Neural progenitor cell (in vitro differentiated cells): ENCODE measurements at regions not wholly inside any gene's neighbourhood (a gene's known extent, or its start where the extent isn't known, plus 50 kb on each side); places are given as distances from the start of the nearest gene placed in this dataset.

Source experiments
- DNase-seq: peaks from one replicate; pipeline ENCODE4 v3.0.0-alpha.2; 2016; ENCODE audit warnings: low spot score
- H2AFZ ChIP-seq: fragments of 200-600 bp; sonication (generic); replicated peaks from 2 replicates; pipeline ENCODE4 v1.6.1; 2016; ENCODE audit warnings: antibody characterized with exemption
- H3F3A ChIP-seq: fragments of 200-600 bp; sonication (generic); 2 replicates; pipeline ENCODE4 v1.6.1; 2016; ENCODE audit warnings: antibody characterized with exemption, low read depth
- H3K27ac ChIP-seq: fragments of 200-600 bp; sonication (generic); 2 replicates; pipeline ENCODE4 v1.5.1; 2016; ENCODE audit warnings: mild to moderate bottlenecking
- H3K27me3 ChIP-seq: fragments of 200-600 bp; sonication (generic); 2 replicates; pipeline ENCODE4 v1.6.1; 2016; ENCODE audit warnings: mild to moderate bottlenecking, moderate library complexity
- H3K36me3 ChIP-seq: fragments of 200-600 bp; sonication (generic); 2 replicates; pipeline ENCODE4 v1.5.1; 2016
- H3K4me1 ChIP-seq: fragments of 200-600 bp; sonication (generic); 2 replicates; pipeline ENCODE4 v1.6.1; 2016; ENCODE audit warnings: mixed run types
- H3K4me2 ChIP-seq: fragments of 200-600 bp; sonication (generic); 2 replicates; pipeline ENCODE4 v1.6.1; 2016
- H3K4me3 ChIP-seq: fragments of 200-600 bp; sonication (generic); 2 replicates; pipeline ENCODE4 v1.5.1; 2016
- H3K79me2 ChIP-seq: fragments of 200-600 bp; sonication (generic); 2 replicates; pipeline ENCODE4 v1.6.1; 2016; ENCODE audit warnings: low read depth
- H3K9ac ChIP-seq: fragments of 200-600 bp; sonication (generic); 2 replicates; pipeline ENCODE4 v1.6.1; 2016
- H3K9me3 ChIP-seq: fragments of 200-600 bp; sonication (generic); 2 replicates; pipeline ENCODE4 v1.5.1; 2016; ENCODE audit warnings: low read depth
- H4K20me1 ChIP-seq: fragments of 200-600 bp; sonication (generic); 2 replicates; pipeline ENCODE4 v1.6.1; 2016; ENCODE audit warnings: low read depth
- H3K27ac Mint-ChIP-seq: 3 replicates; pipeline ENCODE4 v1.8.0; 2021; ENCODE audit warnings: mixed read lengths
- H3K27me3 Mint-ChIP-seq: 2 replicates; pipeline ENCODE4 v1.8.0; 2022; ENCODE audit warnings: low read depth, mild to moderate bottlenecking, inconsistent platforms, moderate library complexity, mixed read lengths; ENCODE audit not compliant: insufficient read depth
- H3K36me3 Mint-ChIP-seq: 3 replicates; pipeline ENCODE4 v1.8.0; 2021; ENCODE audit warnings: mixed read lengths
- H3K4me1 Mint-ChIP-seq: 3 replicates; pipeline ENCODE4 v1.8.0; 2021; ENCODE audit warnings: mixed read lengths
- H3K4me3 Mint-ChIP-seq: 3 replicates; pipeline ENCODE4 v1.8.0; 2021; ENCODE audit warnings: mild to moderate bottlenecking, moderate library complexity, mixed read lengths
- H3K9me3 Mint-ChIP-seq: 3 replicates; pipeline ENCODE4 v1.8.0; 2020; ENCODE audit warnings: mixed read lengths
- EZH2 ChIP-seq: fragments of 200-600 bp; sonication (generic); IDR thresholded peaks from 2 replicates; pipeline ENCODE4 v1.6.1; 2017; ENCODE audit warnings: antibody characterized with exemption, mild to moderate bottlenecking, moderate library complexity
- EZH2phosphoT487 ChIP-seq: fragments of 200-600 bp; sonication (generic); IDR thresholded peaks from 2 replicates; pipeline ENCODE4 v1.6.1; 2017; ENCODE audit warnings: antibody characterized with exemption
- TF ChIP-seq, protein P1 (sequence below): fragments of 200-600 bp; sonication (generic); IDR thresholded peaks from 2 replicates; pipeline ENCODE4 v1.5.1; 2017; ENCODE audit warnings: antibody characterized with exemption, mild to moderate bottlenecking

DNA sequence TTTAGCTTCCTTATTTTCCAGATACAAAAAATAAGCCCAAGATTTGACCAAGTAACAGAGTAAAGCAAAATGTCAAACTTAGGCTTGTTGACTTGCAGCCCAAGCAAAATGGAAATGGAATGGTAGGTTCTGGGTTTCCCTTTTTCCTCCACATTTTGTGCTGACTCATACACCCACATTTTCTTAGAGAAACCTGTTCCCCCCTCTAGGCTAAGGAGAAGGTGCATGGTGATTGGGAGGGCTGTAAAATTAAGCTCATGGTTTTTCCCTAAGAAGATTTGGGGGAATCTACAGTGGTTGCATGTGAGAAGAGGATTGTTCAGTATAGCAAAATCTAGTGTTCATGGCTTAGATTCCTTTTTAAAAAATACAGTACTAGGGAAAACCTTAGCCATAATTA, 127.4 kb downstream of the ARL4A start:
- H3K9me3 Mint-ChIP-seq = peaks cover 4% of the 10 kb centered on the region

DNA sequence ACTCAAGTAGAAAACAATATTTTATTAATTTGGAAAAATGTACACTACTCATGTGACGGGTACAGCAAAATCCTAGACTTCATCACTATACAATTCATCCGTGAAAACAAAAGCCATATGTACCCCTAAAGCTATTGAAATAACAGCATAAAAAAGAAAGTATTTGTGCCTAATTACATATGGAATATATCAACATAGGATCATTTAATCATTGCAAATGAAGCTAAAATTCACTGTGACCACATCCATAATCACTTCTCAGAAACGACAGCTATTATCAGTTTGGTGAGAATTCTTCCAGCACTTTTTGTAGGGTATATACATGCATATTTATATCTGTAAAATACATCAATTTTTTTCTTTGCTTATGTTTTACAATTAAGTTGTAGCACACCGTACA, 128.0 kb downstream of the ARL4A start:
- Histone ChIP-seq H3K9me3 (no peaks in the 10 kb centered on the region), H3K36me3 (no peaks in the 10 kb centered on the region), H4K20me1 (no peaks in the 10 kb centered on the region), H3K4me1 (no peaks in the 10 kb centered on the region), H3K4me3 (no peak overlapping the region), H3K27ac (no peak overlapping the region), H2AFZ (no peak overlapping the region), H3K4me2 (no peak overlapping the region), H3K79me2 (no peaks in the 10 kb centered on the region), H3F3A (no peaks in the 10 kb centered on the region), H3K27me3 (no peaks in the 10 kb centered on the region), H3K9ac (no peak overlapping the region)
- no peak for TF ChIP-seq EZH2phosphoT487
- TF ChIP-seq, protein P1, sequence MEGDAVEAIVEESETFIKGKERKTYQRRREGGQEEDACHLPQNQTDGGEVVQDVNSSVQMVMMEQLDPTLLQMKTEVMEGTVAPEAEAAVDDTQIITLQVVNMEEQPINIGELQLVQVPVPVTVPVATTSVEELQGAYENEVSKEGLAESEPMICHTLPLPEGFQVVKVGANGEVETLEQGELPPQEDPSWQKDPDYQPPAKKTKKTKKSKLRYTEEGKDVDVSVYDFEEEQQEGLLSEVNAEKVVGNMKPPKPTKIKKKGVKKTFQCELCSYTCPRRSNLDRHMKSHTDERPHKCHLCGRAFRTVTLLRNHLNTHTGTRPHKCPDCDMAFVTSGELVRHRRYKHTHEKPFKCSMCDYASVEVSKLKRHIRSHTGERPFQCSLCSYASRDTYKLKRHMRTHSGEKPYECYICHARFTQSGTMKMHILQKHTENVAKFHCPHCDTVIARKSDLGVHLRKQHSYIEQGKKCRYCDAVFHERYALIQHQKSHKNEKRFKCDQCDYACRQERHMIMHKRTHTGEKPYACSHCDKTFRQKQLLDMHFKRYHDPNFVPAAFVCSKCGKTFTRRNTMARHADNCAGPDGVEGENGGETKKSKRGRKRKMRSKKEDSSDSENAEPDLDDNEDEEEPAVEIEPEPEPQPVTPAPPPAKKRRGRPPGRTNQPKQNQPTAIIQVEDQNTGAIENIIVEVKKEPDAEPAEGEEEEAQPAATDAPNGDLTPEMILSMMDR = no peak
- TF ChIP-seq EZH2 = no peak
- peaks cover 4% of the 10 kb centered on the region for H3K9me3 Mint-ChIP-seq
- H3K36me3 Mint-ChIP-seq = no peaks in the 10 kb centered on the region
- H3K27me3 Mint-ChIP-seq = peaks cover 2% of the 10 kb centered on the region
- no peak for DNase-seq
- H3K4me1 Mint-ChIP-seq = peaks cover 1% of the 10 kb centered on the region
- H3K4me3 Mint-ChIP-seq = no peak overlapping the region
- no peak overlapping the region for H3K27ac Mint-ChIP-seq

More for the DNA sequence above, 127.4 kb downstream of the ARL4A start:
- Mint-ChIP-seq H3K27ac (no peak overlapping the region), H3K4me1 (peaks cover 2% of the 10 kb centered on the region), H3K27me3 (peaks cover 2% of the 10 kb centered on the region), H3K36me3 (no peaks in the 10 kb centered on the region), H3K4me3 (no peak overlapping the region)
- Histone ChIP-seq H3K27me3 (no peaks in the 10 kb centered on the region), H3K79me2 (no peaks in the 10 kb centered on the region), H3F3A (no peaks in the 10 kb centered on the region), H4K20me1 (no peaks in the 10 kb centered on the region), H3K4me3 (no peak overlapping the region), H2AFZ (peak overlapping the region; percentile 5), H3K4me2 (no peak overlapping the region), H3K36me3 (no peaks in the 10 kb centered on the region), H3K9ac (no peak overlapping the region), H3K4me1 (no peaks in the 10 kb centered on the region), H3K27ac (no peak overlapping the region), H3K9me3 (no peaks in the 10 kb centered on the region)
- TF ChIP-seq EZH2 (no peak), EZH2phosphoT487 (no peak)
- TF ChIP-seq, protein P1 = no peak
- no peak for DNase-seq

DNA sequence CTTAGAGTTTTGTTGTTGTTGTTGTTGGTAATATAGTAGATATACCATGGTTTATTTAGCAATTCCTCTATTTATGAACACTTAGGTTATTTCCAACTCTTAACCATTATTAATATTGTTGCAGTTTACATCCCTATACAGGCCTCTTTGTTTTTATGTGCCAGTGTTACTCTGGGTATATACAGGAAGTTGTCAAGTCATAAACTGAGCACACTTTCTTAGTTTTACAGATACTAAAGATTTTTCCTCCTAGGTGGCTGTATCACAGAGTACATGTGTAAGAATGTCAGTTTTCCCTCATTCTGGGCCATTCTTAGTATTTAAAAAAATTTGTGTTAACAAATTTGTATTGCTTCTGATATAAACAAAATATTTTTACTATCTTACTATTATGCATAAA, 128.4 kb downstream of the ARL4A start:
- no peak overlapping the region for H2AFZ ChIP-seq
- H3K9ac ChIP-seq = no peak overlapping the region
- H3K27ac ChIP-seq = no peak overlapping the region
- no peaks in the 10 kb centered on the region for H3F3A ChIP-seq
- Mint-ChIP-seq H3K27ac (no peak overlapping the region), H3K36me3 (no peaks in the 10 kb centered on the region), H3K4me3 (no peak overlapping the region), H3K4me1 (no peaks in the 10 kb centered on the region), H3K27me3 (peaks cover 2% of the 10 kb centered on the region), H3K9me3 (peaks cover 4% of the 10 kb centered on the region)
- H3K79me2 ChIP-seq = no peaks in the 10 kb centered on the region
- no peak overlapping the region for H3K4me2 ChIP-seq
- peaks cover 2% of the 10 kb centered on the region for H3K4me1 ChIP-seq
- H3K27me3 ChIP-seq = no peaks in the 10 kb centered on the region
- no peak overlapping the region for H3K4me3 ChIP-seq
- H4K20me1 ChIP-seq = no peaks in the 10 kb centered on the region
- DNase-seq = no peak
- TF ChIP-seq, protein P1 = no peak
- no peak for TF ChIP-seq EZH2phosphoT487
- no peak for TF ChIP-seq EZH2
- no peaks in the 10 kb centered on the region for H3K9me3 ChIP-seq
- H3K36me3 ChIP-seq = no peaks in the 10 kb centered on the region

DNA sequence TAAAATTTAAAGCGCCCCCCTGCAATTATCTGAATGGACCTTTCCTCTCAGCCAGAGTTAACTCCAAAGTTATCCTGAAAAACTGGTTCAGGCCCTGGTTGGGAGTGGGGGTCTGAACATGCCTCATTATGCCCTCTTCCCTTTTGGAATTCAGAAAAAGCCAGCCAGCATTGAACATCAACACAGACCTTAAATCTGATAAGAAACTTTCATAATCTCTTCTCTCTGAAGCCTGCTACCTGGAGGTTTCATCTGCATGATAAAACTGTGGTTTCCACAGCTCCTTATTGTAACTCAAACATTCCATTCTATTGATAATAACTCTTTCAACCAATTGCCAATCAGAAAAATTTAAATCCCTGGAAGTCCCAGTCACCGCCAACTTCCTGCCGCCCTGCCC, 133.3 kb downstream of the ARL4A start:
- H3K4me2 ChIP-seq = no peak overlapping the region
- no peak for DNase-seq
- H3K27ac ChIP-seq = no peak overlapping the region

More for the DNA sequence above, 133.3 kb downstream of the ARL4A start:
- H3K4me3 ChIP-seq = no peak overlapping the region
- H3K79me2 ChIP-seq = no peaks in the 10 kb centered on the region
- Mint-ChIP-seq H3K27me3 (no peaks in the 10 kb centered on the region), H3K36me3 (no peaks in the 10 kb centered on the region), H3K4me1 (no peaks in the 10 kb centered on the region), H3K27ac (no peak overlapping the region), H3K4me3 (no peak overlapping the region), H3K9me3 (peaks cover 11% of the 10 kb centered on the region)
- no peaks in the 10 kb centered on the region for H3K36me3 ChIP-seq
- no peaks in the 10 kb centered on the region for H3K27me3 ChIP-seq
- H3F3A ChIP-seq = no peaks in the 10 kb centered on the region
- no peaks in the 10 kb centered on the region for H3K9me3 ChIP-seq
- no peak overlapping the region for H3K9ac ChIP-seq
- H4K20me1 ChIP-seq = no peaks in the 10 kb centered on the region
- TF ChIP-seq EZH2phosphoT487 = no peak
- TF ChIP-seq EZH2 = no peak
- TF ChIP-seq, protein P1 = no peak
- H3K4me1 ChIP-seq = peaks cover 6% of the 10 kb centered on the region
- H2AFZ ChIP-seq = peak overlapping the region; percentile 60
